Body of pancreas (tissue), 4 donors: ENCODE measurements at regions not wholly inside any gene's neighbourhood (a gene's known extent, or its start where the extent isn't known, plus 50 kb on each side); places are given as distances from the start of the nearest gene placed in this dataset.
A peak's percentile ranks its signal among the peaks of the same experiment; 100 is the strongest.

Experiments
- ATAC-seq: fragments of 150-250 bp; one replicate; pipeline ENCODE4 v1.9.1; 2016
- DNase-seq, 4 donors: peaks; one replicate each; pipeline ENCODE4 v3.0.0-alpha.2; 2019
- H3K27ac ChIP-seq, 4 donors: fragments of 200-600 bp; sonication (generic); 1 replicate in 3 of 4; 2 replicates in 1 of 4; pipeline versions ENCODE4 v1.5.1 to v1.6.1; 2016 to 2019; ENCODE audit warnings: mild to moderate bottlenecking in 1 of 4, mixed read lengths in 1 of 4, moderate library complexity in 1 of 4
- H3K27me3 ChIP-seq, 2 donors: fragments of 200-600 bp; sonication (generic); one replicate each; pipeline ENCODE4 v1.6.0; 2016; ENCODE audit warnings: mild to moderate bottlenecking in 1 of 2
- H3K36me3 ChIP-seq, 2 donors: fragments of 200-600 bp; sonication (generic); replicated peaks in 1 of 2; 2 replicates each; pipeline ENCODE4 v1.5.1; 2016; ENCODE audit warnings: low read depth in 2 of 2; ENCODE audit not compliant: insufficient read depth in 1 of 2
- H3K4me1 ChIP-seq: fragments of 200-600 bp; sonication (generic); one replicate; pipeline ENCODE4 v1.6.0; 2016
- H3K4me3 ChIP-seq, 2 donors: fragments of 200-600 bp; sonication (generic); 1 replicate in 1 of 2; 2 replicates in 1 of 2; pipeline ENCODE4 v1.5.1; 2016 to 2019
- H3K9me3 ChIP-seq, 3 donors: fragments of 200-600 bp; sonication (generic); 1 replicate in 2 of 3; 2 replicates in 1 of 3; pipeline ENCODE4 v1.5.1; 2016
- POLR2A ChIP-seq, 3 donors: fragments of 450-650 bp; IDR thresholded peaks; one replicate each; pipeline ENCODE4 v1.6.1; 2016; ENCODE audit warnings: antibody characterized with exemption in 3 of 3, mild to moderate bottlenecking in 2 of 3
- WGBS, 2 donors: methylation state at CpG; one replicate each; pipeline ENCODE4 v1.1.5; 2017; 5-methylcytosine and 5-hydroxymethylcytosine counted together
- intact Hi-C: fragments of 100-400 bp; cut with DNase I; formaldehyde crosslinking; loops from one replicate; pipeline ENCODE4 v1.15.1; 2023
- TF ChIP-seq, protein P1 (sequence below), 7 experiments: fragments of 450-650 bp in 4 of 7; fragments of 200-600 bp in 3 of 7; sonication (generic) in 3 of 7; IDR thresholded peaks; one replicate each; pipeline ENCODE4 v1.5.1; 2016 to 2019; ENCODE audit warnings: antibody characterized with exemption in 7 of 7

- Histone ChIP-seq H3K9me3 (no peaks in the 10 kb centered on the region), H3K36me3 (no peaks in the 10 kb centered on the region), H3K4me1 (no peaks in the 10 kb centered on the region), H3K27me3 (no peaks in the 10 kb centered on the region), H3K4me3 (no peak overlapping the region), H3K27ac (no peak overlapping the region)
- TF ChIP-seq POLR2A (IDR thresholded peaks at IDR 0.05): no peak
- TF ChIP-seq, protein P1, sequence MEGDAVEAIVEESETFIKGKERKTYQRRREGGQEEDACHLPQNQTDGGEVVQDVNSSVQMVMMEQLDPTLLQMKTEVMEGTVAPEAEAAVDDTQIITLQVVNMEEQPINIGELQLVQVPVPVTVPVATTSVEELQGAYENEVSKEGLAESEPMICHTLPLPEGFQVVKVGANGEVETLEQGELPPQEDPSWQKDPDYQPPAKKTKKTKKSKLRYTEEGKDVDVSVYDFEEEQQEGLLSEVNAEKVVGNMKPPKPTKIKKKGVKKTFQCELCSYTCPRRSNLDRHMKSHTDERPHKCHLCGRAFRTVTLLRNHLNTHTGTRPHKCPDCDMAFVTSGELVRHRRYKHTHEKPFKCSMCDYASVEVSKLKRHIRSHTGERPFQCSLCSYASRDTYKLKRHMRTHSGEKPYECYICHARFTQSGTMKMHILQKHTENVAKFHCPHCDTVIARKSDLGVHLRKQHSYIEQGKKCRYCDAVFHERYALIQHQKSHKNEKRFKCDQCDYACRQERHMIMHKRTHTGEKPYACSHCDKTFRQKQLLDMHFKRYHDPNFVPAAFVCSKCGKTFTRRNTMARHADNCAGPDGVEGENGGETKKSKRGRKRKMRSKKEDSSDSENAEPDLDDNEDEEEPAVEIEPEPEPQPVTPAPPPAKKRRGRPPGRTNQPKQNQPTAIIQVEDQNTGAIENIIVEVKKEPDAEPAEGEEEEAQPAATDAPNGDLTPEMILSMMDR (IDR thresholded peaks at IDR 0.05): no peak
- intact Hi-C loops: no loop called here
- WGBS, 2 donors: 68 to 72% methylated on average over 7 of the region's 7 CpGs
- ATAC-seq: no peak
- no peak for DNase-seq
Observed at GRCh38 chr6:12459945-12460661, 169.9 kb downstream of the EDN1 start.

DNA sequence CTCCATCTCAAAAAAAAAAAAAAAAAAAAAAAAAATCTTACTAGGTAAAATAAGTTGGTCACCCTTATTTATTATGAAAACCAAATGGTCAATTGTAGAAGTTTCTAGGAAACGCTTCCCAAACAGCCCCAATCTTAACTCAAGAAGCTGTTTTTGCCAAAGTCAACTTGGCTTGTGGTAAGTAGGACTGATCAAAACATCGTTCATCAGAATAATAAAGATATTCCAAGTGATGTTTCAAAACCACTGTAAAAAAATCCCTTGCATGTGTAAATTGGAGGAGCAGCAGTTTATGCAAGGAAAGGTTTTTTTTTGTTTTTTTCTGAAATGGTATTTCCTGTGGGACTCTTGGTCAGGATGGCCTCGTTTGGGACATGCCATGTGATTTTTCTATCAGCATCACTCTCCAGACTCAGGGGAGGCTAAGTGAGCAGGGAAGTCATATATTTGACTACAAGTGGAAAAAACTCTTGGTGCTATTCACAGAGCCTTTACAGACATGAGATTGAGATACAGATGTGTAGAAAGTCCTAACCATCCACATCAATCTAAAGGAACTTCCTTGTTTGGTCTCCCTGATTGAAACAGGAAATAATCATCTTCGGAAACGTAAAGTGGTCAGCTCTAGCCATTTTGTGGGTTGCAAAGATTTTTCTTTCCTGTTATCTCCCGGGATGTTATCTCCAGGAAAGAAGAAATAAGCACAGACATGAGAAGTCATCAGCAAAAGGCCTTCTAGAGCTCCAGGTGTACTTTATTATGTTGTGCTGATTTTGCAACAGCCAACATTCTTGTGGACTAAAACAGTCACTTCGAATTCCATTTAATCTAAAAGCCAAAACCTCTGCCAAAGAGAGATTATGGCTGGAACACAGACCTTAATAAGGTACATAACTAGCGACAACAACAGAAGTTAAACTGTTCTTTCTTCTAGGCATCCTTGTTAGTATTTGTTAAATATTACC is 177.8 kb downstream of the EDN1 start:
- WGBS, 2 donors: 46 to 47% methylated on average over 8 of the region's 8 CpGs
- Histone ChIP-seq H3K4me1 (peaks cover 5% of the 10 kb centered on the region), H3K9me3 (no peaks in the 10 kb centered on the region), H3K4me3 (no peak overlapping the region), H3K27me3 (no peaks in the 10 kb centered on the region), H3K27ac (peak overlapping the region in 1 of 4 donors; percentile 5), H3K36me3 (no peaks in the 10 kb centered on the region)
- ATAC-seq: no peak
- intact Hi-C loops: no loop called here
- TF ChIP-seq, protein P1 (IDR thresholded peaks at IDR 0.05): no peak
- TF ChIP-seq POLR2A (IDR thresholded peaks at IDR 0.05): no peak
- no peak for DNase-seq

DNA sequence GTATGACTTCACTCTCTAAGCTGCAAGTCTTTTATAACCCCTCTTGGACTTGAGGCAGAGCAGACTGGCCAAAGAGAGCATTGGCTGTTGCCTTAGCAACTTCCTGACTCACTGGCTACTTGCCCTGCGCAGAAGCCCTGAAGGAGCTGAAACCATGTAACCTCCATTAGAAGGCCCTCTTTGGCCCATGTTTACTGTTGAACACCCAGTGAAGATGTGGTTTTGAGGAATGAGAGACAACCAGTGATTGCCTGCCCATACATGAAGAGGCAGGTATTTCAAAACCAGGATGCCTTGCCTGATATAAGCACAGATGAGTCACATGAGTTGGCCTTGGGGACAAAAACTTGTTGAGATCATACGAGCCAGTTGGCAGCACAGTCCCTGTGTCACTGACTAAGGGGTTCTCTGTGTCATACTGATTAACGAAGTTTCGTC is 182.5 kb downstream of the EDN1 start:
- ATAC-seq: peak; percentile 51
- H3K27ac ChIP-seq: peak overlapping the region in 1 of 4 donors; percentile 44
- H3K4me3 ChIP-seq: no peak overlapping the region
- H3K4me1 ChIP-seq: peaks cover 28% of the 10 kb centered on the region
- peak; percentile 33 to 58 (median 44) for DNase-seq
- intact Hi-C loops: no loop called here
- no peak for TF ChIP-seq POLR2A (IDR thresholded peaks at IDR 0.05)
- TF ChIP-seq, protein P1 (IDR thresholded peaks at IDR 0.05): no peak
- H3K36me3 ChIP-seq: no peaks in the 10 kb centered on the region
- WGBS, 2 donors: 69 to 72% methylated on average over 4 of the region's 4 CpGs
- H3K27me3 ChIP-seq: no peaks in the 10 kb centered on the region
- H3K9me3 ChIP-seq: no peaks in the 10 kb centered on the region

DNA sequence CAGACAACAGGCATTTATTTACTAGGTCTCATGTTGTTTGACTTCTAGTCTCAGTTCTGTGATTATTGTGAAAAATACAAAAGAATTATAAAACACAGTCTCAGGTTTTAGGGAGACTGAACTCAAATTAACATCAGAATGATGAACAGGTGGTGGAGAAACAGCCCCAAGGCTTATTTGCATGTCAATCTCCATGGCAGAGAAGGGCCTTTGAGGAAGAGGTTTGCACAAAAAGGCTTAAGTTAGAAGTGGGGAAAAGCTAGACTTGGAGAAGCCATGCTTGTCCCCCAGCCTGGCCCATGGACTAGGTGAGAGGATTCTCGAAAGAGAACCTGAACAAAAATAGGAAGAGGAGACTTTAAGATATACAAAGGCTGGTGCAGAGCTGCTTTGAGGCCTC is 183.3 kb downstream of the EDN1 start:
- H3K4me1 ChIP-seq: peaks cover 28% of the 10 kb centered on the region
- no peak for TF ChIP-seq POLR2A (IDR thresholded peaks at IDR 0.05)
- TF ChIP-seq, protein P1 (IDR thresholded peaks at IDR 0.05): no peak
- no peaks in the 10 kb centered on the region for H3K36me3 ChIP-seq
- ATAC-seq: no peak
- 65 to 89% methylated on average over 1 of the region's 1 CpG for WGBS, 2 donors
- DNase-seq: no peak
- no peaks in the 10 kb centered on the region for H3K27me3 ChIP-seq
- intact Hi-C loops: no loop called here
- H3K9me3 ChIP-seq: no peaks in the 10 kb centered on the region
- no peak overlapping the region for H3K4me3 ChIP-seq
- peak overlapping the region in 2 of 4 donors; percentile 44 to 59 for H3K27ac ChIP-seq
